GM19438 (cell line): ENCODE measurements at regions not wholly inside any gene's neighbourhood (a gene's known extent, or its start where the extent isn't known, plus 50 kb on each side); places are given as distances from the start of the nearest gene placed in this dataset.

Source experiments
- ATAC-seq: cut with Tn5 transposase; IDR thresholded peaks from one replicate; pipeline ENCODE4 v1.9.1; 2021; ENCODE audit warnings: low read depth; ENCODE audit not compliant: unreplicated experiment

DNA sequence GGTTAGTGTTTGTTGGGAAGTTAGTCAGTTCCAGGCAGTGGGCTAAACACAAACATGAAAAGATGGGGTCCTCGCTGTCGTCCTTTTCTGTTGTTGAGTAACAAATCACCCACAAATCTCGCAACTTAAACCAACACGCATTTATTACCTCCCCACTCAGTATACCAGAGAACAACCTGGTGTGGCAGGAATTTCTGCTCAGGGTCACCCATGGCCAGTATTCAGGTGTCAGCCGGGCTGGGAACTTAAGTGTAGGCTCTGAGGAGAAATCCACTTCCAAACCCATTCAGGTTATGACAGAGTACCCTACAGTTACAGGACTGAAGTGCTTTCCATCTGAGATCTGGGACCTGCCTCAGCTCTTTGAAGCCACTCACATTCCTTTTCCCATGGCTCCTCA lies 73.6 kb upstream of the SP4 start:
- ATAC-seq, result no peak

- peak; percentile 83 for ATAC-seq
These were observed 72.4 kb upstream of the SP4 start for GRCh38 chr7:21355406-21355874.

DNA sequence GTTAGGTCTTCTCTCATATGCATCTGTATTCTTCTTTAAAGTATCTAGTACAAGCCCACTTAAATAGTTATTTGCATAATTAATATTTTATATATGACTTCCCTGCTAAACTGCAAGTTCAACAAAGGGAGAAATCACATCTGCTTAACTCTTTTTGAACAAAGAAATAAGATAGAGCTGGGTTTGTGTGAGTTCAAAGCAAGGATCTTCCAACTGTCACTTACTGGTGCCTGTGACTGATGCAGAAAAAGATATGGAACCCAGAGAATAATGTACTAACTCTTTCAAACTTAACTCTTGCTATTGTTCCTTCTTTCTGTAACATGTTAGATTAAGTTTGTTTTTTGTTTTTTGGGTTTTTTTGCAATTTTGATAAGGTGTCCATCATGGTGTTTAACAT lies 71.3 kb upstream of the SP4 start:
- no peak for ATAC-seq

GRCh38 chr7:21357151-21358097 lies 70.5 kb upstream of the SP4 start:
- ATAC-seq, result no peak

DNA sequence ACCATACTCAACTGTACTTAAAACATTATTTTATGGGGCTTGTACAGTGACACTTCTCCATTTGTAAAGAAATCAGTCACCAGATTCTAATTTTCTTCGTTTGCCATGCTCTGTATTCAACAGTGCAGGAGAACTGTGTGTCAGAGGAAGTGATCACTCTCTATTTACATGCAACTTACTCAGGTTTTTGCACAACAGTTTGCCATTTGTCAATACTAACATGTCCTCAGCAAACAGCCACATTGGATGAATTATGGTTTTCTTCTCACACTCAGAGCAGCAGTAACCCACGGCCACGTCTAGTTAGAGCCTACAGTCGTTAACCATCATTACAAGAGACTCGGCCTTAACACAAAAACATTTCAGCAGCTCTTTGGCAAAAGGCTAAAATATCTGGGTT lies 69.2 kb upstream of the SP4 start:
- ATAC-seq, result no peak

DNA sequence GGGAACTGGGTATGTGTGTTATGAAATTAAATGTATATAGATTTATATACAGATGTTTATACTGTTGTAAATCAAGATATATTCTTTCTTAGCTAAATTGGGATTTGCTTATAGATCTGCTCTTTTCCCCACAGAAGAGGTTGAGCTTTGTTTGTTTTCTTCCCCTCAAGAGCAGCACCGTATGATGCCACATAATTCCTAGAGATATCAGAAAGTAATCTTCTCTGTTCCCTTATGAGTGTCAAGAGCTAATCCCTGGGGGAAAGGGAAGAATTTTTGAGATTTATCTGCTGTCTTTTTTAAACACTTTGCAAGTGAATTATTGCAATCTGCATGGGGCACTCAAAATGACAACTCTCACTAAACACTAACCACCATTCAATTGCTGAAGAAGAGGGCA lies 68.7 kb upstream of the SP4 start:
- ATAC-seq, result no peak

DNA sequence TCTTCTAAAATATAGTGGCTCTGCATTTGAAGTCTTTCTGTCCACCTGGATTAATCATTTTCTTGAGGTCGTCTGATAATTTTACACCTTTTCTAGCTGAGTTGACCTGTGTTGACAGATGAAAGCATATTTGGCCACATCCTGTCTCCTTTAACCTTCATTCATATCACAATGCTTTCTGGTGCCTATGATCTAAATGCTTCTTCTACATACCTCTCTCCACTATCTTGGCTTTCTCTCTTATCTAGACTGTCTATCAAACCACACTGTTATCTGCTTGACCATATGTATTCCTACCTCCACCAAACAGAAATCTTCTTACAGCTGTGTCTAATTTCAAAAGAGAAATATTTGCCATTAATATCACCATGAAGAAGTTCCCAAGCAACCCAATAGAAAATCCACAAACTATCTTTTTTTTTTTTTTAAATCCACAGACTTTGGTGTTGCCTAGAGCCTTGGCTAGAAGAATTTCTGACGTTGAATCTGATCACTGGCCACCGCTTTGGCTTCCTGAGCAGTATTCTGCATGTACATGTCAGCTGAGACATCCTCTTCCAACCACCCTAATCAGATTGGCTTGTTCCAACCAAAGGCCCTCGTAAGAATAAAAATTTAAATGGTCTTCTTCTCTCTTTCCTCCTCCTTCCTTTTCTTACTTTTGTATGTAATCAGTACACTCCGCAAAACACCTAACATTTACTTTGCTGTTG lies 66.3 kb upstream of the SP4 start:
- ATAC-seq, result no peak

GRCh38 chr7:21364801-21365271 lies 63.0 kb upstream of the SP4 start:
- no peak for ATAC-seq

DNA sequence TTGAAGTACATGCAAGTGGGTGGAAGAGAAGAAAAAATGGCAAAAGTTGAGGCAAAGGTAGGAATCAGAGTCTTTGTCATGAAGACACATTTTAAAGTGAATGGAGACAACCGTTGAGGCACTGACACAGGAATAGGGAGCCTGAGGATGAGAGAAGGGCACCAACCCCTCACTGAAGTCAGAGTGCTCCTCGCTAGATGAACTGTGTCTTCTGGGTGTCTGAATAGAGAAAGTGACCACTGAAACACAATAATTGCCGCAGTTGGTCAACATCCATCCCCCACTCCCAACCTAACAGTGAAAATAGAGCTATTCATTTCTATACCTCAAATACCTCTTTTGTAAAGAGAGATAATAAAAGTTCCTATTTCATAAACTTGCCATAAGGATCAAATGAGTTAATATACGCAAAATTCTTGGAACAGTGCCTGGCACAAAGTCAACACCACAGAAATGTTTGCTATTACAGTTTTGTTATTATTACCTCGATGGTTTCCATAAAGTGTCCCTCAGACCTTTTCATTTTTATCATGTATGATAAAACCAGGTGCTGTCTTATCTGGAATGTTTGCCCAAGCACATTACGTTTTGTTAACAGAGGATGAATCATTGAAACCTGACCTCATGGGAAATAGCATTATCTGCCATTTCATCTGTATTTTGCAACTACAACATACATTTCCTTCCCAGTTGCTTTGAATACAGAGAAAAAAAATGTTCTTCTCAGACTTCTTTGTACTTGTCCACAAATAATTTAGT lies 61.8 kb upstream of the SP4 start:
- no peak for ATAC-seq

GRCh38 chr7:21367081-21367480 lies 60.8 kb upstream of the SP4 start:
- ATAC-seq, result no peak

- ATAC-seq, result no peak
These were observed 60.3 kb upstream of the SP4 start for GRCh38 chr7:21367537-21367936.

GRCh38 chr7:21368317-21368716 lies 59.6 kb upstream of the SP4 start:
- no peak for ATAC-seq

DNA sequence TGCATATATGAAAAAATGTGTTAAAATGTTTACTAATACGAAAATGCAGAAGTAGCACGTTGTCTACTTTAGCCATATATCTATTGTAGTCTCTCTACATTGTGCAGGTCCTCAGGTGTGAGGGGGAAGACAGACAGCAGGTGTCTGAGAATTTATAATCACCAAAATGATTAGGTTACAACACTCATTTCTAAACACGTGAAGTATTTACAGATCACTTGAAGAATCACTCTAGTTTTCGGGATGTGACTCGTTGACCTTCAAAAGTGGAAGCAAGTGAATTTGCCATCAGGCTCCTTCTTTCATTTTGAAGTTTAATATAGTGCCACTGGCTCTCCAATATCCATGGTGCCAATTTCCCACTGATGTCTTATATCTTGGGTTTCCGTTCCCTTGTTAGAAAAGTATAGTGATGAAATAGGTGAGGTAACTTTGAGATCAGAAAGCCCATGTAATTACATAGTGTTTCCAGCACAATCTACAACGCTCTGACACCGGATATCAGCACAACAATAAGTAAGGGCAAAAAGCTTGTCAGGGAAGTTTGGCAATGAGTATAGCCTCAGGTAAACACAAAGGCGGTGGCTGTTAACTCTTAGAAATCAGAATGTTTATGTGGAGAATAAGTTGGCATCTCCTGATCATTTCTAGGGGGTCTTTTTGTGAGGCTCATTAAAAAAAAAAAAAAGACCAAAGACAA lies 57.5 kb upstream of the SP4 start:
- no peak for ATAC-seq

- no peak for ATAC-seq
These were observed 56.5 kb upstream of the SP4 start for GRCh38 chr7:21371360-21371759.

GRCh38 chr7:21373031-21373430 lies 54.9 kb upstream of the SP4 start:
- ATAC-seq, result no peak

DNA sequence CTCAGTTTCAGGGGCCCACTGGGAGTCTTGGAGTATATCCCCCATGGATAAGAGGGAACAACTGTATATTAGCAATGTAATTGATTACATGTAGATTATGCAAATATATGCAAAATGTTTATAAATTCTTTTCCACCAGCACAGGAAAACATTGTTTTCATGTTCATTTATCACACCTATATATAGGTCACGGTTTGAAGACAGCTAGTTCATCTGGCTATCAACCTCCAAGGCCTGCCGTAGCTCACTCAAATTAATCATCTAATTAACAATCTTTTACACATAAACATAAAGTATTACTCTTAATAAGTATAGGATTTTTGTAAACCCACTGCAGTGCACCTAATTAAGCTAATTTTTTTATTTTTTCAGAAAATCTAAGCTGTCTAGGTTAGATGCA lies 53.7 kb upstream of the SP4 start:
- ATAC-seq, result no peak

DNA sequence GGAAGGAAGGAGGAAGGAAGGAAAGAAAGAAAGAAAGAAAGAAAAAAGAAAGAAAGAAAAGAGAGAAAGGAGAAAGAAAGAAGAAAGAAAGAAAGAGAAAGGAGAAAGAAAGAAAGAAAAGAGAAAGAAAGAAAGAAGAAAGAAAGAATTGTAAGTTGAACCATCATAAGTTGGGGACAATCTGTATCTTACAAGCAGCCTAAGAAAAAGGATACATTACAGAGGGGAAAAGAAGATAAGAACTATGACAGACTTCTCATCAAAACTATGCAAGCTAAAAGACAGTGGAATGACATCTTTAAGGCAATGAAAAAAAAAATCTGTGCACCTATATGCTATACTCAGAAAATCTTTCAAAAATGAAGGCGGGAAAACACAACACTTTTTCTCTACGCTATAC lies 50.3 kb upstream of the SP4 start:
- no peak for ATAC-seq
